A673 (cell line): ENCODE measurements at regions not wholly inside any gene's neighbourhood (a gene's known extent, or its start where the extent isn't known, plus 50 kb on each side); places are given as distances from the start of the nearest gene placed in this dataset.
"Not testable (repeated sequence)": the region's sequence is repeated elsewhere in the genome, so short reads cannot be mapped to it uniquely, and the experiment has no call there.

Experiments used
- EZH2 ChIP-seq: fragments of 200-600 bp; sonication (generic); IDR thresholded peaks from 2 replicates; pipeline ENCODE4 v1.6.1; 2017; ENCODE audit warnings: borderline replicate concordance, low read depth, mild to moderate bottlenecking, mixed read lengths, antibody characterized with exemption, low read length; ENCODE audit not compliant: poor library complexity, severe bottlenecking
- TF ChIP-seq, protein P1 (sequence below): fragments of 300-800, 200-600 bp; sonication (generic); conservative IDR thresholded peaks from 2 replicates; pipeline ENCODE4 v1.5.1; 2017; ENCODE audit warnings: low read depth, mild to moderate bottlenecking, antibody characterized with exemption, low read length, moderate library complexity, mixed read lengths

DNA sequence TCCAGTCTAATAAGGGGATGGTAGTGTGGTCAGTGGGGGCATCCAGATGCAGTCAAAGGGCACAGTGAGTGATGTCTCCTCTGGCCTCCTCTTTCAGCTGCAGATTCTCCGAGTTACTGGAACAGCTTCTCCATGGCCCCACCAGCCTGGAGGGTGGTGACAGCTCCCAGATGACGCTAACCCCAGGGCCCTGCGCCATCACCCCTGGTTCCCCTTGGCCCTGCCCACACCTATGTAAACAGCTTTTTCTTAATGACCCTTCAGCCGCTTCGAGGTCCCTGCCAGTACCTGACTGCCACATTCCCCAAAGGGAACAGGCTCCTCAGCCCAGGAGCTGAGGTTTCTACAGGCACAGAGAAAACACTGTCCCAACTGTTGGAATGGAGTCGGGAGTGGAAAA lies 235.0 kb downstream of the POTED start:
- TF ChIP-seq, protein P1, sequence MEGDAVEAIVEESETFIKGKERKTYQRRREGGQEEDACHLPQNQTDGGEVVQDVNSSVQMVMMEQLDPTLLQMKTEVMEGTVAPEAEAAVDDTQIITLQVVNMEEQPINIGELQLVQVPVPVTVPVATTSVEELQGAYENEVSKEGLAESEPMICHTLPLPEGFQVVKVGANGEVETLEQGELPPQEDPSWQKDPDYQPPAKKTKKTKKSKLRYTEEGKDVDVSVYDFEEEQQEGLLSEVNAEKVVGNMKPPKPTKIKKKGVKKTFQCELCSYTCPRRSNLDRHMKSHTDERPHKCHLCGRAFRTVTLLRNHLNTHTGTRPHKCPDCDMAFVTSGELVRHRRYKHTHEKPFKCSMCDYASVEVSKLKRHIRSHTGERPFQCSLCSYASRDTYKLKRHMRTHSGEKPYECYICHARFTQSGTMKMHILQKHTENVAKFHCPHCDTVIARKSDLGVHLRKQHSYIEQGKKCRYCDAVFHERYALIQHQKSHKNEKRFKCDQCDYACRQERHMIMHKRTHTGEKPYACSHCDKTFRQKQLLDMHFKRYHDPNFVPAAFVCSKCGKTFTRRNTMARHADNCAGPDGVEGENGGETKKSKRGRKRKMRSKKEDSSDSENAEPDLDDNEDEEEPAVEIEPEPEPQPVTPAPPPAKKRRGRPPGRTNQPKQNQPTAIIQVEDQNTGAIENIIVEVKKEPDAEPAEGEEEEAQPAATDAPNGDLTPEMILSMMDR = not testable (repeated sequence)
- TF ChIP-seq EZH2 = not testable (repeated sequence)
